GM23248 (cell line): ENCODE measurements at regions not wholly inside any gene's neighbourhood (a gene's known extent, or its start where the extent isn't known, plus 50 kb on each side); places are given as distances from the start of the nearest gene placed in this dataset.
"Not testable (repeated sequence)": the region's sequence is repeated elsewhere in the genome, so short reads cannot be mapped to it uniquely, and the experiment has no call there.

Experiments
- DNase-seq: peaks from one replicate; pipeline ENCODE4 v3.0.0-alpha.2; 2015
- H2AFZ ChIP-seq: fragments of 200-600 bp; sonication (generic); 2 replicates; pipeline ENCODE4 v1.6.1; 2016; ENCODE audit warnings: antibody characterized with exemption
- H3F3A ChIP-seq: fragments of 200-600 bp; sonication (generic); 2 replicates; pipeline ENCODE4 v1.6.1; 2016; ENCODE audit warnings: mild to moderate bottlenecking, antibody characterized with exemption, mixed run types; ENCODE audit not compliant: insufficient read depth
- H3K27ac ChIP-seq: fragments of 200-600 bp; sonication (generic); 2 replicates; pipeline ENCODE4 v1.5.1; 2016; ENCODE audit warnings: mild to moderate bottlenecking
- H3K27me3 ChIP-seq: fragments of 200-600 bp; sonication (generic); replicated peaks from 2 replicates; pipeline ENCODE4 v1.6.1; 2016; ENCODE audit warnings: mild to moderate bottlenecking; ENCODE audit not compliant: insufficient read depth
- H3K36me3 ChIP-seq: fragments of 200-600 bp; sonication (generic); 2 replicates; pipeline ENCODE4 v1.6.1; 2016; ENCODE audit warnings: low read depth, mild to moderate bottlenecking
- H3K4me1 ChIP-seq: fragments of 200-600 bp; sonication (generic); 2 replicates; pipeline ENCODE4 v1.6.1; 2016; ENCODE audit warnings: mild to moderate bottlenecking; ENCODE audit not compliant: insufficient read depth
- H3K4me2 ChIP-seq: fragments of 200-600 bp; sonication (generic); one replicate; pipeline ENCODE4 v1.6.1; 2016; ENCODE audit warnings: mild to moderate bottlenecking; ENCODE audit not compliant: unreplicated experiment
- H3K4me3 ChIP-seq: fragments of 200-600 bp; sonication (generic); 2 replicates; pipeline ENCODE4 v1.5.1; 2016; ENCODE audit warnings: mild to moderate bottlenecking
- H3K79me2 ChIP-seq: fragments of 200-600 bp; sonication (generic); 2 replicates; pipeline ENCODE4 v1.6.1; 2016; ENCODE audit warnings: mild to moderate bottlenecking; ENCODE audit not compliant: insufficient read depth
- H3K9ac ChIP-seq: fragments of 200-600 bp; sonication (generic); 2 replicates; pipeline ENCODE4 v1.6.1; 2016; ENCODE audit warnings: mild to moderate bottlenecking
- H3K9me2 ChIP-seq: fragments of 200-600 bp; sonication (generic); 2 replicates; pipeline ENCODE4 v1.6.1; 2016; ENCODE audit warnings: mixed run types, mild to moderate bottlenecking, moderate library complexity; ENCODE audit not compliant: insufficient read depth
- H3K9me3 ChIP-seq: fragments of 200-600 bp; sonication (generic); one replicate; pipeline ENCODE4 v1.6.1; 2017; ENCODE audit warnings: low read depth
- H4K20me1 ChIP-seq: fragments of 200-600 bp; sonication (generic); 2 replicates; pipeline ENCODE4 v1.6.0; 2016; ENCODE audit not compliant: insufficient read depth
- EZH2 ChIP-seq: fragments of 200-600 bp; sonication (generic); IDR thresholded peaks from 2 replicates; pipeline ENCODE4 v1.6.1; 2018; ENCODE audit warnings: antibody characterized with exemption, mild to moderate bottlenecking; ENCODE audit not compliant: insufficient read depth, poor library complexity, severe bottlenecking
- EZH2phosphoT487 ChIP-seq: fragments of 200-600 bp; sonication (generic); IDR thresholded peaks from 2 replicates; pipeline ENCODE4 v1.6.1; 2018; ENCODE audit warnings: antibody characterized with exemption, moderate library complexity, mild to moderate bottlenecking, low read depth; ENCODE audit not compliant: insufficient read depth
- whole genome bisulfite sequencing, 2 experiments: methylation state at CpG; one replicate each; pipeline ENCODE4 v1.1.6; 2015 to 2017; ENCODE audit warnings: low lambda C conversion rate in 2 of 2, low coverage in 1 of 2; ENCODE audit errors: missing lambda C conversion rate in 2 of 2; 5-methylcytosine and 5-hydroxymethylcytosine counted together
- in situ Hi-C: fragments of 300-500 bp; cut with MboI; formaldehyde crosslinking; loops from 2 replicates; pipeline ENCODE4 v1.15.0; 2020

DNA sequence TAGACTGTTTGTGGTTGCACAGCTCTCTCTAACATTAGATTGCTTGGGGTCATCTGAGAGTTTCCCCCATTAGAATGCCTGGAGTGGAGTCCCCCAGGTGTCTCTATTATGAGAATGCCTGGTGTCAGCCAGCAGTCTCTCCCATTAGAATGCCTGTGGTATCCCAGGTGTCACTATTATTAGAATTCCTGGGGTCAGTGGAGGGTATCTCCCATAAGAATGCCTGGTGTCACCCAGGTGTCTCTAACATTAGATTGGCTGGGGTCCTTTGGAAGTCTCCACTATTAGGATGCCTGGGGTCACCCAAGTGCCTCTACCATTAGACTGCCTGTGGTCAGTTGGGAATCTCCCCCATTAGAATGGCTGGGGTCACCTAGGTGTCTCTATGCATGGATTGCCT is 1495.1 kb downstream of the UQCRFS1 start:
- H3K9me2 ChIP-seq, result no peaks in the 10 kb centered on the region
- no peak overlapping the region for H3K4me3 ChIP-seq
- H3K9ac ChIP-seq, result no peak overlapping the region
- H3K4me2 ChIP-seq, result no peak overlapping the region
- TF ChIP-seq EZH2phosphoT487, result no peak
- no peak for TF ChIP-seq EZH2
- H4K20me1 ChIP-seq, result no peaks in the 10 kb centered on the region
- no peaks in the 10 kb centered on the region for H3K36me3 ChIP-seq
- no peak for DNase-seq
- no peaks in the 10 kb centered on the region for H3K9me3 ChIP-seq
- H3K4me1 ChIP-seq, result no peaks in the 10 kb centered on the region
- H3K27ac ChIP-seq, result no peak overlapping the region
- H3K27me3 ChIP-seq, result no peaks in the 10 kb centered on the region
- H2AFZ ChIP-seq, result no peak overlapping the region
- in situ Hi-C loops, result no loop called here
- H3F3A ChIP-seq, result 0 out of 2 replicates have a peak, but pooled peaks cover 7% of the 10 kb centered on the region
- H3K79me2 ChIP-seq, result no peaks in the 10 kb centered on the region

DNA sequence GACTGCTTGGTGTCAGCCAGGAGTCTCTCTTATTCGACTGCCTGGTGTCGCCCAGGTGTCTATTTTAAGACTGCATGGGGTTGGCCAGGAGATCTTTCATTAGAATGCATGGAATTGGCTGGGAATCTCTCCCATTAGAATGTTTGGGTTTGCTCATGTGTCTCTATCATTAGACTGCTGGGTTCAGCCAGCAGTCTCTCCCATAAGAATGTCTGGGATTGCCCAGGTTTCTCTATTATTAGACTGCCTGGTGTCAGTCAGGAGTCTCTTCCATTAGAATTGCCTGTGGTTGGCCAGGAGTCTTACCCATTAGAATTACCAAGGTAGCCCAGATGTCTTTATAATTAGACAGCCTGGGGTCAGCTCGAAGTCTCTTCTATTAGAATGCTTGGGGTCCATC is 1496.0 kb downstream of the UQCRFS1 start:
- WGBS, 2 experiments, result 10 to 11% methylated on average over 3 of the region's 3 CpGs
- no peak overlapping the region for H3K9ac ChIP-seq
- H3K4me1 ChIP-seq, result no peaks in the 10 kb centered on the region

GRCh38 chr19:27714857-27715256 is 1498.1 kb downstream of the UQCRFS1 start:
- H3K9me2 ChIP-seq, result no peaks in the 10 kb centered on the region
- H3K4me3 ChIP-seq, result no peak overlapping the region
- H3K36me3 ChIP-seq, result no peaks in the 10 kb centered on the region
- H3K9ac ChIP-seq, result no peak overlapping the region
- 13 to 21% methylated on average over 2 of the region's 2 CpGs for WGBS, 2 experiments
- TF ChIP-seq EZH2, result no peak
- no peak for TF ChIP-seq EZH2phosphoT487
- H3K9me3 ChIP-seq, result no peaks in the 10 kb centered on the region
- H3K4me2 ChIP-seq, result no peak overlapping the region
- no peak overlapping the region for H3K27ac ChIP-seq
- DNase-seq, result no peak
- no peaks in the 10 kb centered on the region for H3F3A ChIP-seq
- H2AFZ ChIP-seq, result no peak overlapping the region
- no peaks in the 10 kb centered on the region for H3K4me1 ChIP-seq
- no peaks in the 10 kb centered on the region for H4K20me1 ChIP-seq
- in situ Hi-C loops, result no loop called here
- no peaks in the 10 kb centered on the region for H3K79me2 ChIP-seq
- no peaks in the 10 kb centered on the region for H3K27me3 ChIP-seq

More for the DNA sequence above, 1496.0 kb downstream of the UQCRFS1 start:
- no peak for TF ChIP-seq EZH2phosphoT487
- H3K27me3 ChIP-seq, result no peaks in the 10 kb centered on the region
- DNase-seq, result no peak
- H3K27ac ChIP-seq, result no peak overlapping the region
- 0 out of 2 replicates have a peak, but pooled peaks cover 7% of the 10 kb centered on the region for H3F3A ChIP-seq
- H3K36me3 ChIP-seq, result no peaks in the 10 kb centered on the region
- H2AFZ ChIP-seq, result no peak overlapping the region
- no peak overlapping the region for H3K4me2 ChIP-seq
- no peak overlapping the region for H3K4me3 ChIP-seq
- in situ Hi-C loops, result no loop called here
- H3K9me2 ChIP-seq, result no peaks in the 10 kb centered on the region
- no peaks in the 10 kb centered on the region for H4K20me1 ChIP-seq
- no peaks in the 10 kb centered on the region for H3K79me2 ChIP-seq
- H3K9me3 ChIP-seq, result no peaks in the 10 kb centered on the region

- H3K9me2 ChIP-seq, result no peaks in the 10 kb centered on the region
- H3K79me2 ChIP-seq, result no peaks in the 10 kb centered on the region
- no peak overlapping the region for H3K4me3 ChIP-seq
- no peaks in the 10 kb centered on the region for H3K36me3 ChIP-seq
- no peaks in the 10 kb centered on the region for H3K4me1 ChIP-seq
- 40 to 49% methylated on average over 5 of the region's 5 CpGs for WGBS, 2 experiments
- TF ChIP-seq EZH2 (no peak), EZH2phosphoT487 (no peak)
- H3K4me2 ChIP-seq, result no peak overlapping the region
- H2AFZ ChIP-seq, result no peak overlapping the region
- no peaks in the 10 kb centered on the region for H3K27me3 ChIP-seq
- H3K9me3 ChIP-seq, result no peaks in the 10 kb centered on the region
- no peak overlapping the region for H3K27ac ChIP-seq
- in situ Hi-C loops, result no loop called here
- no peaks in the 10 kb centered on the region for H4K20me1 ChIP-seq
- H3F3A ChIP-seq, result no peaks in the 10 kb centered on the region
- H3K9ac ChIP-seq, result no peak overlapping the region
- DNase-seq, result no peak
These were observed 1503.5 kb downstream of the UQCRFS1 start for GRCh38 chr19:27709496-27709895.

- H2AFZ ChIP-seq, H3F3A ChIP-seq, H3K9me2 ChIP-seq, H3K27ac ChIP-seq, H3K27me3 ChIP-seq, H3K9me3 ChIP-seq, H3K36me3 ChIP-seq, H3K4me1 ChIP-seq, in situ Hi-C loops, H3K4me2 ChIP-seq, H3K79me2 ChIP-seq, DNase-seq, H4K20me1 ChIP-seq, H3K9ac ChIP-seq, H3K4me3 ChIP-seq: not testable (repeated sequence)
- WGBS, 2 experiments, result 26 to 29% methylated on average over 6 of the region's 6 CpGs
These were observed 1504.0 kb downstream of the UQCRFS1 start for GRCh38 chr19:27708986-27709385.

DNA sequence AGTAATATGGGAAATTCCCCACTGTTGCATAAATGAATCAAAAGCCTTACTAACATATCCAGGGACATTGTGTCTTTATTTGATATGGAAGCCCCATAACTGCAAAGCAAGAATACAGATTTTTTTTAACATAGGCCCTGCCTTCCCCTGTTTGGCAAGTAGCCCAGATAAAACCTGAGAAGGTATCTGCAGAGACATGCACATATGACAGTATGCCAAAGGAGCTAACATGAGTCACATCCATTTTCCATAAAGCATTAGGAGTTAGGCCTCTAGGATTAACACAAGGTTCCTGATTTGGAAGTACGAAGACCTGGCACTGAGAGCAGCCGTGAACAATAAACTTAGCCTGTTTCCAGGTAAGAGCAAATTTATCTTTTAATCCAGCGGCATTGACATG is 1505.9 kb downstream of the UQCRFS1 start:
- 40 to 43% methylated on average over 3 of the region's 3 CpGs for WGBS, 2 experiments
- H3K9me2 ChIP-seq, H4K20me1 ChIP-seq, H3K9me3 ChIP-seq, in situ Hi-C loops, H3K27ac ChIP-seq, H3K79me2 ChIP-seq, H3K27me3 ChIP-seq, H3K4me3 ChIP-seq, H3K4me1 ChIP-seq, DNase-seq, H2AFZ ChIP-seq, H3K9ac ChIP-seq, H3F3A ChIP-seq, H3K36me3 ChIP-seq, H3K4me2 ChIP-seq: not testable (repeated sequence)
